ENCODE measurements at regions not wholly inside any gene's neighbourhood (a gene's known extent, or its start where the extent isn't known, plus 50 kb on each side); places are given as distances from the start of the nearest gene placed in this dataset.

DNA sequence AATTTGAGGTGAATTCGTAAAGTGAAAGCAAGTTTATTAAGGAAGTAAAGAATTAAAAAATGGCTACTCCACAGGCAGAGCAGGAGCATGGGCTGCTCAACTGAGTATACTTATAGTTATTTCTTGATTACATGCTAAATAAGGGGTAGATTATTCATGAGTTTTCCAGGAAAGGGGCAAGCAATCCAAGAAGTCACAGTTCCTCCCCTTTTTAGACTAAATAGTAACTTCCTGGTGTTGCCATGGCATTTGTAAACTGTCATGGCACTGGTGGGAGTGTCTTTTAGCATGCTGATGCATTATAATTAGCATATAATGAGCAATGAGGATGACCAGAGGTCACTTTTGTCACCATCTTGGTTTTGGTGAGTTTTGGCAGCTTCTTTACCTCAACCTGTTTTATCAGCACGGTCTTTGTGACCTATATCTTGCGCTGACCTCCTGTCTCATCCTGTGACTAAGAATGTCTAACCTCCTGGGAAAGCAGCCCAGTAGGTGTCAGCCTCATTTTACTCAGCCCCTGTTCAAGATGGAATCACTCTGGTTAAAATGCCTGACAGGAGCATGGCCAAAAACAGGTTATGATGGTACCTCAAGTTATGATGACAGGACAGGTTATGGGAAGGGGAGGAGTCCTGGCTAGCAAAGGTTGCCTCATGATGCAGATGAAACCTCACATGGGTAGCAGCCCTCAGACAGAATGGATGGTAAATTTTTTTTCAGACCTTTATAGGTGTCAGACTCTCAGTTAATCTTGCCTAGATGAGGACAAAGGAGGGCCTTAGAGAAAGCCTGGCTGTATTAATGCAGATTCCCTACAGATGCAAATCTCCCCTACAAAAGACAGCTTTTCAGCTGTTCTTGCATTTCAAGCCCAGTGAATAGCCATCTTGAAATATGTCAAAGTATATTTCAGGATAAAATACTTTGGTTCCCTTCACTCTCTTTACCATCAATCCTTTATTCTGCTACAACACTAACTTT lies 49.7 kb downstream of the SIPA1L2 start:
- no peaks in the 10 kb centered on the region for H3K36me3 ChIP-seq (replicated peaks)
- no peak overlapping the region for H3K27ac ChIP-seq
- DNase-seq: no peak
- in situ Hi-C loops (cut with HindIII; ENCODE audit: low pct_ligation_motif_present, low sequenced_read_pairs): no loop called here
- H3K27me3 ChIP-seq (replicated peaks): no peaks in the 10 kb centered on the region
- TF ChIP-seq, protein P1, sequence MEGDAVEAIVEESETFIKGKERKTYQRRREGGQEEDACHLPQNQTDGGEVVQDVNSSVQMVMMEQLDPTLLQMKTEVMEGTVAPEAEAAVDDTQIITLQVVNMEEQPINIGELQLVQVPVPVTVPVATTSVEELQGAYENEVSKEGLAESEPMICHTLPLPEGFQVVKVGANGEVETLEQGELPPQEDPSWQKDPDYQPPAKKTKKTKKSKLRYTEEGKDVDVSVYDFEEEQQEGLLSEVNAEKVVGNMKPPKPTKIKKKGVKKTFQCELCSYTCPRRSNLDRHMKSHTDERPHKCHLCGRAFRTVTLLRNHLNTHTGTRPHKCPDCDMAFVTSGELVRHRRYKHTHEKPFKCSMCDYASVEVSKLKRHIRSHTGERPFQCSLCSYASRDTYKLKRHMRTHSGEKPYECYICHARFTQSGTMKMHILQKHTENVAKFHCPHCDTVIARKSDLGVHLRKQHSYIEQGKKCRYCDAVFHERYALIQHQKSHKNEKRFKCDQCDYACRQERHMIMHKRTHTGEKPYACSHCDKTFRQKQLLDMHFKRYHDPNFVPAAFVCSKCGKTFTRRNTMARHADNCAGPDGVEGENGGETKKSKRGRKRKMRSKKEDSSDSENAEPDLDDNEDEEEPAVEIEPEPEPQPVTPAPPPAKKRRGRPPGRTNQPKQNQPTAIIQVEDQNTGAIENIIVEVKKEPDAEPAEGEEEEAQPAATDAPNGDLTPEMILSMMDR (IDR thresholded peaks at IDR 0.05; ENCODE audit: low read depth, low read length, missing control alignments): no peak
- H3K4me3 ChIP-seq (ENCODE audit: low read depth, low read length): no peak overlapping the region

DNA sequence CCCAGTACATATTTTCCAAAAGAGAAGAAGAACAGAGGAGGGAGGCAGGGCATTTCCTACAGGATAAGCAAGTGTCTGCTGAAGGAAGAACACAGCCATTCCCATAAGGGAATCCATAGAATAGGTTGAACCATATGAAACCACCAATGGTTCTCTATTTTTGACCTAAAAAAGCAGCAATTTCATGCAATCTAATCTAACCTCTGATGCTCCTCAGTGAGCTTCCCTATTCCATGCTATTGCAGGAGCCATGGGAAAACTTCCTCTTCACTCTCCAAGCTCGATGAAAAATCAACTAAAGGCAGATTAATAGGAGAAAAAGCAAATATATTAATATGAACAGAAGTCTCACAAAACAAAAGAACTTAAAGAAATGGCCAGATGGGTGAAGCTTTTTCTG lies 50.5 kb downstream of the SIPA1L2 start:
- Histone ChIP-seq H3K27ac (no peak overlapping the region), H3K27me3 (replicated peaks) (no peaks in the 10 kb centered on the region), H3K36me3 (replicated peaks) (no peaks in the 10 kb centered on the region), H3K4me3 (ENCODE audit: low read depth, low read length) (no peak overlapping the region)
- no peak for DNase-seq
- TF ChIP-seq, protein P1 (IDR thresholded peaks at IDR 0.05; ENCODE audit: low read depth, low read length, missing control alignments): no peak
- in situ Hi-C loops (cut with HindIII; ENCODE audit: low pct_ligation_motif_present, low sequenced_read_pairs): no loop called here

GRCh38 chr1:232578651-232579195 lies 51.2 kb downstream of the SIPA1L2 start:
- in situ Hi-C loops (cut with HindIII; ENCODE audit: low pct_ligation_motif_present, low sequenced_read_pairs): no loop called here
- Histone ChIP-seq H3K27ac (no peak overlapping the region), H3K36me3 (replicated peaks) (no peaks in the 10 kb centered on the region), H3K27me3 (replicated peaks) (no peaks in the 10 kb centered on the region), H3K4me3 (ENCODE audit: low read depth, low read length) (no peak overlapping the region)
- TF ChIP-seq, protein P1 (IDR thresholded peaks at IDR 0.05; ENCODE audit: low read depth, low read length, missing control alignments): no peak
- DNase-seq: no peak

- Histone ChIP-seq H3K27ac (no peak overlapping the region), H3K4me3 (ENCODE audit: low read depth, low read length) (no peak overlapping the region), H3K36me3 (replicated peaks) (no peaks in the 10 kb centered on the region), H3K27me3 (replicated peaks) (no peaks in the 10 kb centered on the region)
- in situ Hi-C loops (cut with HindIII; ENCODE audit: low pct_ligation_motif_present, low sequenced_read_pairs): no loop called here
- TF ChIP-seq, protein P1 (IDR thresholded peaks at IDR 0.05; ENCODE audit: low read depth, low read length, missing control alignments): no peak
- DNase-seq: no peak
These were observed 52.2 kb downstream of the SIPA1L2 start for GRCh38 chr1:232577772-232578171.

GRCh38 chr1:232576537-232576936 lies 53.4 kb downstream of the SIPA1L2 start:
- Histone ChIP-seq H3K27me3 (replicated peaks) (no peaks in the 10 kb centered on the region), H3K36me3 (replicated peaks) (no peaks in the 10 kb centered on the region), H3K4me3 (ENCODE audit: low read depth, low read length) (no peak overlapping the region), H3K27ac (no peak overlapping the region)
- no peak for DNase-seq
- in situ Hi-C loops (cut with HindIII; ENCODE audit: low pct_ligation_motif_present, low sequenced_read_pairs): no loop called here
- TF ChIP-seq, protein P1 (IDR thresholded peaks at IDR 0.05; ENCODE audit: low read depth, low read length, missing control alignments): no peak
